SK-N-SH treated with all-trans-retinoic acid at 6 μM for 48 hours (cell line): ENCODE measurements at regions not wholly inside any gene's neighbourhood (a gene's known extent, or its start where the extent isn't known, plus 50 kb on each side); places are given as distances from the start of the nearest gene placed in this dataset.
A peak's percentile ranks its signal among the peaks of the same experiment; 100 is the strongest.

ENCODE experiments used
- ATAC-seq: fragments of 200-7000 bp; cut with Tn5 transposase; 3 replicates; pipeline ENCODE4 v1.9.1; 2020; ENCODE audit warnings: mild to moderate bottlenecking, moderate library complexity
- BACH2 ChIP-seq: fragments of 250-450 bp; sonication (Bioruptor Pico); IDR thresholded peaks from 2 replicates; pipeline ENCODE4 v1.9.0; 2021; ENCODE audit warnings: mild to moderate bottlenecking, borderline replicate concordance
- CREB5 ChIP-seq: fragments of 250-450 bp; sonication (Bioruptor Pico); IDR thresholded peaks from 2 replicates; pipeline ENCODE4 v1.5.1; 2020; ENCODE audit warnings: low read depth, mild to moderate bottlenecking, moderate library complexity
- CSRNP3 ChIP-seq: fragments of 250-450 bp; sonication (Bioruptor Pico); IDR thresholded peaks from 2 replicates; pipeline ENCODE4 v1.5.1; 2021; ENCODE audit warnings: mild to moderate bottlenecking, moderate library complexity
- ESRRG ChIP-seq: fragments of 250-450 bp; sonication (Bioruptor Pico); IDR thresholded peaks from 2 replicates; pipeline ENCODE4 v1.6.1; 2021; ENCODE audit warnings: mild to moderate bottlenecking
- GLIS3 ChIP-seq: fragments of 250-450 bp; sonication (Bioruptor Pico); IDR thresholded peaks from 2 replicates; pipeline ENCODE4 v1.5.0; 2020; ENCODE audit warnings: mild to moderate bottlenecking, moderate library complexity
- ISL1 ChIP-seq: fragments of 250-450 bp; sonication (Bioruptor Pico); IDR thresholded peaks from 2 replicates; pipeline ENCODE4 v2.1.2; 2022; ENCODE audit warnings: mild to moderate bottlenecking, moderate library complexity
- OSR1 ChIP-seq: fragments of 250-450 bp; sonication (Bioruptor Pico); IDR thresholded peaks from 2 replicates; pipeline ENCODE4 v1.8.0; 2022; ENCODE audit warnings: moderate library complexity, mild to moderate bottlenecking, inconsistent platforms
- POU6F1 ChIP-seq: fragments of 250-450 bp; sonication (Bioruptor Pico); IDR thresholded peaks from 2 replicates; pipeline ENCODE4 v1.8.0; 2021; ENCODE audit warnings: low read depth, mild to moderate bottlenecking, moderate library complexity, borderline replicate concordance
- PPARA ChIP-seq: fragments of 250-450 bp; sonication (Bioruptor Pico); IDR thresholded peaks from 2 replicates; pipeline ENCODE4 v1.5.0; 2020; ENCODE audit warnings: mild to moderate bottlenecking, borderline replicate concordance
- SNAI2 ChIP-seq: fragments of 250-450 bp; sonication (Bioruptor Pico); IDR thresholded peaks from 2 replicates; pipeline ENCODE4 v1.5.0; 2020; ENCODE audit warnings: mild to moderate bottlenecking, moderate library complexity
- TCF4 ChIP-seq: fragments of 250-450 bp; sonication (Bioruptor Pico); IDR thresholded peaks from 2 replicates; pipeline ENCODE4 v1.8.0; 2021; ENCODE audit warnings: mild to moderate bottlenecking, moderate library complexity, borderline replicate concordance
- TOX ChIP-seq: fragments of 250-450 bp; sonication (Bioruptor Pico); IDR thresholded peaks from 2 replicates; pipeline ENCODE4 v1.8.0; 2021; ENCODE audit warnings: mild to moderate bottlenecking, moderate library complexity, borderline replicate concordance
- ZC3H10 ChIP-seq: fragments of 250-450 bp; sonication (Bioruptor Pico); IDR thresholded peaks from 2 replicates; pipeline ENCODE4 v1.5.1; 2021; ENCODE audit warnings: mild to moderate bottlenecking, moderate library complexity
- ZFP3 ChIP-seq: fragments of 250-450 bp; sonication (Bioruptor Pico); IDR thresholded peaks from 2 replicates; pipeline ENCODE4 v1.5.0; 2020; ENCODE audit warnings: mild to moderate bottlenecking, moderate library complexity
- ZNF565 ChIP-seq: fragments of 450-650 bp; formaldehyde crosslinking; conservative IDR thresholded peaks from 2 replicates; pipeline ENCODE4 v1.5.0; 2020; ENCODE audit warnings: low read depth, mild to moderate bottlenecking, moderate library complexity
- ZNF70 ChIP-seq: fragments of 450-650 bp; formaldehyde crosslinking; IDR thresholded peaks from 2 replicates; pipeline ENCODE4 v1.5.0; 2020; ENCODE audit warnings: mild to moderate bottlenecking, moderate library complexity
- ZNF8 ChIP-seq: fragments of 450-650 bp; formaldehyde crosslinking; IDR thresholded peaks from 2 replicates; pipeline ENCODE4 v1.5.0; 2020; ENCODE audit warnings: mild to moderate bottlenecking, moderate library complexity
- TF ChIP-seq, protein P1 (sequence below): fragments of 250-450 bp; sonication (Bioruptor Pico); IDR thresholded peaks from 2 replicates; pipeline ENCODE4 v1.5.0; 2020; ENCODE audit warnings: mild to moderate bottlenecking, moderate library complexity
- TF ChIP-seq, protein P2 (sequence below): fragments of 250-450 bp; sonication (Bioruptor Pico); IDR thresholded peaks from 2 replicates; pipeline ENCODE4 v1.8.0; 2020; ENCODE audit warnings: mild to moderate bottlenecking, moderate library complexity, borderline replicate concordance

GRCh38 chr15:37397266-37398022, 297.1 kb upstream of the MEIS2 start:
- TF ChIP-seq ZNF8 (no peak), ZNF565 (CRISPR knock-in tag) (no peak), TOX (CRISPR knock-in tag) (no peak), CREB5 (CRISPR knock-in tag) (no peak), ISL1 (peak; percentile 95), ZNF70 (CRISPR knock-in tag) (peak; percentile 70), ESRRG (CRISPR knock-in tag) (no peak), CSRNP3 (CRISPR knock-in tag) (peak; percentile 20; the same call in 1 of the 2 replicates), TCF4 (CRISPR knock-in tag) (peak; percentile 58; the same call in 1 of the 2 replicates), PPARA (CRISPR knock-in tag) (no peak), OSR1 (CRISPR knock-in tag) (no peak), POU6F1 (no peak), ZFP3 (CRISPR knock-in tag) (no peak)
- TF ChIP-seq, protein P1, sequence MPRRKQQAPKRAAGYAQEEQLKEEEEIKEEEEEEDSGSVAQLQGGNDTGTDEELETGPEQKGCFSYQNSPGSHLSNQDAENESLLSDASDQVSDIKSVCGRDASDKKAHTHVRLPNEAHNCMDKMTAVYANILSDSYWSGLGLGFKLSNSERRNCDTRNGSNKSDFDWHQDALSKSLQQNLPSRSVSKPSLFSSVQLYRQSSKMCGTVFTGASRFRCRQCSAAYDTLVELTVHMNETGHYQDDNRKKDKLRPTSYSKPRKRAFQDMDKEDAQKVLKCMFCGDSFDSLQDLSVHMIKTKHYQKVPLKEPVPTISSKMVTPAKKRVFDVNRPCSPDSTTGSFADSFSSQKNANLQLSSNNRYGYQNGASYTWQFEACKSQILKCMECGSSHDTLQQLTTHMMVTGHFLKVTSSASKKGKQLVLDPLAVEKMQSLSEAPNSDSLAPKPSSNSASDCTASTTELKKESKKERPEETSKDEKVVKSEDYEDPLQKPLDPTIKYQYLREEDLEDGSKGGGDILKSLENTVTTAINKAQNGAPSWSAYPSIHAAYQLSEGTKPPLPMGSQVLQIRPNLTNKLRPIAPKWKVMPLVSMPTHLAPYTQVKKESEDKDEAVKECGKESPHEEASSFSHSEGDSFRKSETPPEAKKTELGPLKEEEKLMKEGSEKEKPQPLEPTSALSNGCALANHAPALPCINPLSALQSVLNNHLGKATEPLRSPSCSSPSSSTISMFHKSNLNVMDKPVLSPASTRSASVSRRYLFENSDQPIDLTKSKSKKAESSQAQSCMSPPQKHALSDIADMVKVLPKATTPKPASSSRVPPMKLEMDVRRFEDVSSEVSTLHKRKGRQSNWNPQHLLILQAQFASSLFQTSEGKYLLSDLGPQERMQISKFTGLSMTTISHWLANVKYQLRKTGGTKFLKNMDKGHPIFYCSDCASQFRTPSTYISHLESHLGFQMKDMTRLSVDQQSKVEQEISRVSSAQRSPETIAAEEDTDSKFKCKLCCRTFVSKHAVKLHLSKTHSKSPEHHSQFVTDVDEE (CRISPR knock-in tag): peak; percentile 43; the same call in 1 of the 2 replicates
- ATAC-seq: peak; percentile 51

GRCh38 chr15:37416103-37416502, 315.8 kb upstream of the MEIS2 start:
- ATAC-seq: no peak
- TF ChIP-seq CSRNP3 (CRISPR knock-in tag) (no peak), ZNF70 (CRISPR knock-in tag) (no peak), SNAI2 (CRISPR knock-in tag) (no peak), ZC3H10 (CRISPR knock-in tag) (no peak), PPARA (CRISPR knock-in tag) (no peak), TOX (CRISPR knock-in tag) (no peak), ESRRG (CRISPR knock-in tag) (no peak), ISL1 (no peak), CREB5 (CRISPR knock-in tag) (no peak), BACH2 (CRISPR knock-in tag) (no peak), GLIS3 (no peak)
- TF ChIP-seq, protein P2, sequence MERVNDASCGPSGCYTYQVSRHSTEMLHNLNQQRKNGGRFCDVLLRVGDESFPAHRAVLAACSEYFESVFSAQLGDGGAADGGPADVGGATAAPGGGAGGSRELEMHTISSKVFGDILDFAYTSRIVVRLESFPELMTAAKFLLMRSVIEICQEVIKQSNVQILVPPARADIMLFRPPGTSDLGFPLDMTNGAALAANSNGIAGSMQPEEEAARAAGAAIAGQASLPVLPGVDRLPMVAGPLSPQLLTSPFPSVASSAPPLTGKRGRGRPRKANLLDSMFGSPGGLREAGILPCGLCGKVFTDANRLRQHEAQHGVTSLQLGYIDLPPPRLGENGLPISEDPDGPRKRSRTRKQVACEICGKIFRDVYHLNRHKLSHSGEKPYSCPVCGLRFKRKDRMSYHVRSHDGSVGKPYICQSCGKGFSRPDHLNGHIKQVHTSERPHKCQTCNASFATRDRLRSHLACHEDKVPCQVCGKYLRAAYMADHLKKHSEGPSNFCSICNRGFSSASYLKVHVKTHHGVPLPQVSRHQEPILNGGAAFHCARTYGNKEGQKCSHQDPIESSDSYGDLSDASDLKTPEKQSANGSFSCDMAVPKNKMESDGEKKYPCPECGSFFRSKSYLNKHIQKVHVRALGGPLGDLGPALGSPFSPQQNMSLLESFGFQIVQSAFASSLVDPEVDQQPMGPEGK (CRISPR knock-in tag): no peak
- TF ChIP-seq, protein P1 (CRISPR knock-in tag): no peak
